Eye (tissue), 1 donor: ENCODE measurements at regions not wholly inside any gene's neighbourhood (a gene's known extent, or its start where the extent isn't known, plus 50 kb on each side); places are given as distances from the start of the nearest gene placed in this dataset.
A peak's percentile ranks its signal among the peaks of the same experiment; 100 is the strongest.
"Not testable (repeated sequence)": the region's sequence is repeated elsewhere in the genome, so short reads cannot be mapped to it uniquely, and the experiment has no call there.

ENCODE experiments used
- DNase-seq: peaks from one replicate; pipeline ENCODE4 v3.0.0-alpha.2; 2015

- DNase-seq = no peak
These were observed 150.0 kb upstream of the APP start for GRCh38 chr21:26320596-26320995.

GRCh38 chr21:26307640-26308039 lies 137.1 kb upstream of the APP start:
- DNase-seq = no peak

- no peak for DNase-seq
These were observed 127.3 kb upstream of the APP start for GRCh38 chr21:26297851-26298250.

GRCh38 chr21:26293141-26293946 lies 122.8 kb upstream of the APP start:
- DNase-seq = no peak

- DNase-seq = no peak
These were observed 117.5 kb upstream of the APP start for GRCh38 chr21:26288026-26288425.

- DNase-seq = no peak
These were observed 114.0 kb upstream of the APP start for GRCh38 chr21:26284531-26284930.

GRCh38 chr21:26282058-26282457 lies 111.5 kb upstream of the APP start:
- DNase-seq = no peak

- DNase-seq = no peak
These were observed 110.9 kb upstream of the APP start for GRCh38 chr21:26281506-26281905.

GRCh38 chr21:26280775-26281174 lies 110.2 kb upstream of the APP start:
- DNase-seq = peak; percentile 72

- peak; percentile 7 for DNase-seq
These were observed 109.6 kb upstream of the APP start for GRCh38 chr21:26280148-26280547.

GRCh38 chr21:26275801-26276200 lies 105.2 kb upstream of the APP start:
- DNase-seq = no peak

- peak; percentile 14 for DNase-seq
These were observed 103.2 kb upstream of the APP start for GRCh38 chr21:26273686-26274313.

- no peak for DNase-seq
These were observed 96.8 kb upstream of the APP start for GRCh38 chr21:26267389-26267788.

- no peak for DNase-seq
These were observed 75.5 kb upstream of the APP start for GRCh38 chr21:26246073-26246472.

GRCh38 chr21:26245428-26245827 lies 74.9 kb upstream of the APP start:
- no peak for DNase-seq

- DNase-seq = no peak
These were observed 68.1 kb upstream of the APP start for GRCh38 chr21:26238646-26239045.

- DNase-seq = no peak
These were observed 65.7 kb upstream of the APP start for GRCh38 chr21:26236281-26236680.

GRCh38 chr21:26233297-26233696 lies 62.7 kb upstream of the APP start:
- not testable (repeated sequence) for DNase-seq

GRCh38 chr21:26232491-26232890 lies 61.9 kb upstream of the APP start:
- DNase-seq = not testable (repeated sequence)

GRCh38 chr21:26227130-26227529 lies 56.6 kb upstream of the APP start:
- DNase-seq = no peak

- DNase-seq = no peak
These were observed 56.2 kb upstream of the APP start for GRCh38 chr21:26226724-26227123.

- DNase-seq = no peak
These were observed 54.5 kb upstream of the APP start for GRCh38 chr21:26225046-26225445.

- no peak for DNase-seq
These were observed 53.8 kb upstream of the APP start for GRCh38 chr21:26224366-26224765.
